Erythroblast (primary cell): ENCODE measurements at regions not wholly inside any gene's neighbourhood (a gene's known extent, or its start where the extent isn't known, plus 50 kb on each side); places are given as distances from the start of the nearest gene placed in this dataset.

Source experiments
- DNase-seq, 2 experiments: peaks; one replicate each; lab custom pipeline; 2025; lab: John Stamatoyannopoulos, UW
- GATA1 ChIP-seq: IDR thresholded peaks from 2 replicates; pipeline ENCODE4 v1.6.1; 2011; ENCODE audit warnings: low read depth, mild to moderate bottlenecking, control low read depth, low read length, moderate library complexity
- POLR2A ChIP-seq: IDR thresholded peaks from 2 replicates; pipeline ENCODE4 v1.6.1; 2011; ENCODE audit warnings: mild to moderate bottlenecking, low read length

GRCh38 chr3:72489901-72490300 lies 358.3 kb downstream of the SHQ1 start:
- DNase-seq: no peak
- no peak for TF ChIP-seq GATA1

- TF ChIP-seq POLR2A (no peak), GATA1 (no peak)
Observed at GRCh38 chr3:72488738-72489035, 359.6 kb downstream of the SHQ1 start.

GRCh38 chr3:72487946-72488737 lies 360.1 kb downstream of the SHQ1 start:
- no peak for DNase-seq
- TF ChIP-seq POLR2A: no peak
- no peak for TF ChIP-seq GATA1

More at GRCh38 chr3:72488738-72489035, 359.6 kb downstream of the SHQ1 start:
- DNase-seq: no peak

GRCh38 chr3:72487078-72487765 lies 361.0 kb downstream of the SHQ1 start:
- TF ChIP-seq GATA1: no peak
- TF ChIP-seq POLR2A: no peak
- peak; percentile 33 to 45 for DNase-seq

GRCh38 chr3:72485641-72486040 lies 362.6 kb downstream of the SHQ1 start:
- DNase-seq: no peak
- TF ChIP-seq POLR2A (no peak), GATA1 (no peak)

GRCh38 chr3:72483554-72484104 lies 364.6 kb downstream of the SHQ1 start:
- peak in 1 of 2 experiments; percentile 4 for DNase-seq
- TF ChIP-seq GATA1: no peak
- TF ChIP-seq POLR2A: no peak

- DNase-seq: peak; percentile 41 to 79
- TF ChIP-seq POLR2A (no peak), GATA1 (no peak)
Observed at GRCh38 chr3:72482589-72483321, 365.5 kb downstream of the SHQ1 start.

GRCh38 chr3:72481542-72481941 lies 366.7 kb downstream of the SHQ1 start:
- DNase-seq: no peak
- TF ChIP-seq POLR2A: no peak
- no peak for TF ChIP-seq GATA1

- DNase-seq: no peak
- TF ChIP-seq GATA1 (no peak), POLR2A (no peak)
Observed at GRCh38 chr3:72480366-72480765, 367.9 kb downstream of the SHQ1 start.

- TF ChIP-seq GATA1 (no peak), POLR2A (no peak)
- DNase-seq: no peak
Observed at GRCh38 chr3:72479651-72480215, 368.5 kb downstream of the SHQ1 start.

GRCh38 chr3:72476139-72476483 lies 372.1 kb downstream of the SHQ1 start:
- DNase-seq: no peak
- TF ChIP-seq GATA1: no peak
- no peak for TF ChIP-seq POLR2A

- DNase-seq: no peak
- TF ChIP-seq POLR2A (no peak), GATA1 (no peak)
Observed at GRCh38 chr3:72475258-72476138, 372.7 kb downstream of the SHQ1 start.

- no peak for DNase-seq
- TF ChIP-seq POLR2A (no peak), GATA1 (no peak)
Observed at GRCh38 chr3:72474775-72475174, 373.5 kb downstream of the SHQ1 start.
